HG03342 (cell line): ENCODE measurements at regions not wholly inside any gene's neighbourhood (a gene's known extent, or its start where the extent isn't known, plus 50 kb on each side); places are given as distances from the start of the nearest gene placed in this dataset.

Experiments
- ATAC-seq: cut with Tn5 transposase; IDR thresholded peaks from one replicate; pipeline ENCODE4 v1.9.1; 2021; ENCODE audit warnings: mild to moderate bottlenecking, moderate library complexity; ENCODE audit not compliant: unreplicated experiment

GRCh38 chr14:65928995-65929394, 516.5 kb downstream of the FUT8 start:
- ATAC-seq: no peak

GRCh38 chr14:65933400-65934069, 521.0 kb downstream of the FUT8 start:
- no peak for ATAC-seq

- no peak for ATAC-seq
Measured at GRCh38 chr14:65934070-65934435, 521.5 kb downstream of the FUT8 start.

- ATAC-seq: no peak
Measured at GRCh38 chr14:65936342-65936975, 523.9 kb downstream of the FUT8 start.

- ATAC-seq: no peak
Measured at GRCh38 chr14:65937079-65937959, 524.8 kb downstream of the FUT8 start.

GRCh38 chr14:65937960-65938316, 525.4 kb downstream of the FUT8 start:
- ATAC-seq: no peak

- ATAC-seq: no peak
Measured at GRCh38 chr14:65938738-65939137, 526.2 kb downstream of the FUT8 start.

- ATAC-seq: no peak
Measured at GRCh38 chr14:65939184-65939583, 526.7 kb downstream of the FUT8 start.

GRCh38 chr14:65940056-65940735, 527.7 kb downstream of the FUT8 start:
- peak; percentile 48 for ATAC-seq

GRCh38 chr14:65941091-65941490, 528.6 kb downstream of the FUT8 start:
- no peak for ATAC-seq

- ATAC-seq: no peak
Measured at GRCh38 chr14:65943150-65943549, 530.6 kb downstream of the FUT8 start.

GRCh38 chr14:65943916-65944410, 531.4 kb downstream of the FUT8 start:
- ATAC-seq: no peak

- ATAC-seq: no peak
Measured at GRCh38 chr14:65945327-65945726, 532.8 kb downstream of the FUT8 start.

- no peak for ATAC-seq
Measured at GRCh38 chr14:65946494-65946893, 534.0 kb downstream of the FUT8 start.

GRCh38 chr14:65948302-65948701, 535.8 kb downstream of the FUT8 start:
- ATAC-seq: no peak

GRCh38 chr14:65949711-65950516, 536.3 kb upstream of the CCDC196 start:
- ATAC-seq: peak; percentile 55

- no peak for ATAC-seq
Measured at GRCh38 chr14:65954942-65955341, 531.2 kb upstream of the CCDC196 start.

- ATAC-seq: no peak
Measured at GRCh38 chr14:65957631-65958205, 528.5 kb upstream of the CCDC196 start.

GRCh38 chr14:65958664-65959562, 527.3 kb upstream of the CCDC196 start:
- ATAC-seq: peak; percentile 46
